H9 (cell line): ENCODE measurements at regions not wholly inside any gene's neighbourhood (a gene's known extent, or its start where the extent isn't known, plus 50 kb on each side); places are given as distances from the start of the nearest gene placed in this dataset.

Experiments used
- DNase-seq: peaks from one replicate; pipeline ENCODE4 v3.0.0-alpha.2; 2017
- H2AFZ ChIP-seq: one replicate; pipeline ENCODE4 v1.6.1; 2013; ENCODE audit warnings: mild to moderate bottlenecking, low read length, control low read depth, moderate library complexity
- H2AK5ac ChIP-seq: 2 replicates; pipeline ENCODE4 v1.6.1; 2013; ENCODE audit warnings: low read length, control low read depth, mixed read lengths; ENCODE audit not compliant: insufficient read length
- H2BK120ac ChIP-seq: one replicate; pipeline ENCODE4 v1.6.1; 2013; ENCODE audit warnings: low read depth, mild to moderate bottlenecking, low read length, control low read depth, inconsistent platforms; ENCODE audit not compliant: poor library complexity, severe bottlenecking
- H2BK12ac ChIP-seq: 2 replicates; pipeline ENCODE4 v1.6.1; 2013; ENCODE audit warnings: low read length, control low read depth, mixed read lengths, low read depth; ENCODE audit not compliant: insufficient read length
- H2BK15ac ChIP-seq: 2 replicates; pipeline ENCODE4 v1.6.1; 2013; ENCODE audit warnings: low read depth, low read length, control low read depth
- H2BK20ac ChIP-seq: one replicate; pipeline ENCODE4 v1.6.1; 2013; ENCODE audit warnings: low read depth, mild to moderate bottlenecking, low read length, control low read depth, inconsistent platforms; ENCODE audit not compliant: poor library complexity, severe bottlenecking
- H2BK5ac ChIP-seq: 2 replicates; pipeline ENCODE4 v1.6.1; 2013; ENCODE audit warnings: low read length, control low read depth, mixed read lengths; ENCODE audit not compliant: insufficient read length
- H3K14ac ChIP-seq: 2 replicates; pipeline ENCODE4 v1.6.1; 2013; ENCODE audit warnings: low read length, control low read depth; ENCODE audit not compliant: insufficient read depth
- H3K18ac ChIP-seq: 2 replicates; pipeline ENCODE4 v1.6.1; 2013; ENCODE audit warnings: low read depth, mild to moderate bottlenecking, mixed read lengths, low read length, control low read depth; ENCODE audit not compliant: insufficient read length
- H3K23ac ChIP-seq: 2 replicates; pipeline ENCODE4 v1.6.1; 2013; ENCODE audit warnings: low read length, control low read depth, mixed read lengths, low read depth; ENCODE audit not compliant: insufficient read length
- H3K23me2 ChIP-seq: 2 replicates; pipeline ENCODE4 v1.6.1; 2013; ENCODE audit warnings: low read depth, mild to moderate bottlenecking, mixed read lengths, low read length, control low read depth; ENCODE audit not compliant: insufficient read length, poor library complexity, severe bottlenecking
- H3K27ac ChIP-seq: 2 replicates; pipeline ENCODE4 v1.5.1; 2013; ENCODE audit warnings: low read length, control low read depth, mixed read lengths, low read depth; ENCODE audit not compliant: insufficient read length
- H3K27me3 ChIP-seq: 2 replicates; pipeline ENCODE4 v1.6.1; 2013; ENCODE audit warnings: low read length, control low read depth, inconsistent platforms; ENCODE audit not compliant: insufficient read depth
- H3K4ac ChIP-seq: 2 replicates; pipeline ENCODE4 v1.6.1; 2013; ENCODE audit warnings: low read depth, mild to moderate bottlenecking, control low read depth, inconsistent platforms, low read length, moderate library complexity
- H3K4me1 ChIP-seq: 2 replicates; pipeline ENCODE4 v1.6.1; 2013; ENCODE audit warnings: low read length, control low read depth, inconsistent platforms; ENCODE audit not compliant: insufficient read depth
- H3K4me2 ChIP-seq: 2 replicates; pipeline ENCODE4 v1.6.1; 2013; ENCODE audit warnings: low read length, control low read depth, mixed read lengths; ENCODE audit not compliant: insufficient read length, insufficient read depth
- H3K56ac ChIP-seq: 2 replicates; pipeline ENCODE4 v1.6.1; 2013; ENCODE audit warnings: low read depth, mild to moderate bottlenecking, mixed read lengths, low read length, control low read depth; ENCODE audit not compliant: insufficient read length
- H3K79me1 ChIP-seq: 2 replicates; pipeline ENCODE4 v1.6.1; 2013; ENCODE audit warnings: low read depth, mild to moderate bottlenecking, moderate library complexity, low read length, control low read depth, inconsistent platforms; ENCODE audit not compliant: insufficient read depth, poor library complexity, severe bottlenecking
- H3K79me2 ChIP-seq: 2 replicates; pipeline ENCODE4 v1.6.1; 2013; ENCODE audit warnings: low read length, control low read depth, inconsistent platforms; ENCODE audit not compliant: insufficient read depth
- H3K9ac ChIP-seq: 2 replicates; pipeline ENCODE4 v1.6.1; 2013; ENCODE audit warnings: low read length, control low read depth, mixed read lengths; ENCODE audit not compliant: insufficient read length; ENCODE audit errors: extremely low read depth
- H3K9me3 ChIP-seq: one replicate; pipeline ENCODE4 v1.6.1; 2013; ENCODE audit warnings: low read depth, low read length, inconsistent platforms; ENCODE audit not compliant: control insufficient read depth
- H3T11ph ChIP-seq: one replicate; pipeline ENCODE4 v1.6.1; 2013; ENCODE audit warnings: mild to moderate bottlenecking, low read length, control low read depth, inconsistent platforms
- H4K20me1 ChIP-seq: one replicate; pipeline ENCODE4 v1.6.1; 2013; ENCODE audit not compliant: control insufficient read depth, insufficient read length, insufficient read depth
- H4K5ac ChIP-seq: 2 replicates; pipeline ENCODE4 v1.6.1; 2013; ENCODE audit warnings: low read depth, mild to moderate bottlenecking, mixed read lengths, low read length, control low read depth; ENCODE audit not compliant: insufficient read length
- H4K8ac ChIP-seq: replicated peaks from 2 replicates; pipeline ENCODE4 v1.6.1; 2013; ENCODE audit warnings: low read length, control low read depth, mixed read lengths, low read depth; ENCODE audit not compliant: insufficient read length
- H4K91ac ChIP-seq: 2 replicates; pipeline ENCODE4 v1.6.1; 2013; ENCODE audit warnings: low read depth, mild to moderate bottlenecking, moderate library complexity, mixed read lengths, low read length, control low read depth; ENCODE audit not compliant: insufficient read length
- H3K27ac Mint-ChIP-seq, 3 experiments: 2 replicates in 2 of 3; 3 replicates in 1 of 3; pipeline ENCODE4 v1.8.0; 2020 to 2021; ENCODE audit warnings: mixed read lengths in 3 of 3, mild to moderate bottlenecking in 1 of 3, moderate library complexity in 1 of 3
- H3K27me3 Mint-ChIP-seq: 2 replicates; pipeline ENCODE4 v1.8.0; 2021; ENCODE audit warnings: low read depth, mild to moderate bottlenecking, moderate library complexity, mixed read lengths
- H3K36me3 Mint-ChIP-seq, 3 experiments: 2 replicates in 2 of 3; 3 replicates in 1 of 3; pipeline ENCODE4 v1.8.0; 2020 to 2021; ENCODE audit warnings: low read depth in 3 of 3, mixed read lengths in 3 of 3; ENCODE audit not compliant: insufficient read depth in 1 of 3
- H3K4me1 Mint-ChIP-seq, 2 experiments: 2 replicates each; pipeline ENCODE4 v1.8.0; 2020; ENCODE audit warnings: mixed read lengths in 2 of 2
- H3K4me3 Mint-ChIP-seq, 2 experiments: 2 replicates in 1 of 2; 3 replicates in 1 of 2; pipeline ENCODE4 v1.8.0; 2020 to 2021; ENCODE audit warnings: mild to moderate bottlenecking in 2 of 2, mixed read lengths in 2 of 2, moderate library complexity in 1 of 2
- H3K9me3 Mint-ChIP-seq, 2 experiments: 2 replicates in 1 of 2; 3 replicates in 1 of 2; pipeline ENCODE4 v1.8.0; 2020; ENCODE audit warnings: mild to moderate bottlenecking in 2 of 2, mixed read lengths in 2 of 2, moderate library complexity in 1 of 2
- WGBS: extraction: QIAGEN DNeasy Blood & Tissue Kit; methylation state at CpG from one replicate; pipeline ENCODE4 v1.1.7; 2013; ENCODE audit warnings: missing lambda C conversion rate, low lambda C conversion rate, mixed read lengths; ENCODE audit not compliant: insufficient read length; ENCODE audit errors: extremely low coverage; 5-methylcytosine and 5-hydroxymethylcytosine counted together
- TF ChIP-seq, protein P1 (sequence below): fragments of 200-600 bp; sonication (generic); conservative IDR thresholded peaks from 3 replicates; pipeline ENCODE4 v1.8.0; 2021; ENCODE audit warnings: antibody characterized with exemption, mild to moderate bottlenecking

- no peaks in the 10 kb centered on the region for H3K79me1 ChIP-seq
- H3K18ac ChIP-seq = no peak overlapping the region
- no peak overlapping the region for H2BK20ac ChIP-seq
- no peak overlapping the region for H3K27ac ChIP-seq
- no peak overlapping the region for H2BK120ac ChIP-seq
- H4K20me1 ChIP-seq = no peaks in the 10 kb centered on the region
- no peak overlapping the region for H3T11ph ChIP-seq
- no peak overlapping the region for H3K9ac ChIP-seq
- H3K23ac ChIP-seq = no peak overlapping the region
- no peak for DNase-seq
- Mint-ChIP-seq H3K4me1 (0 out of 4 replicates have a peak, but pooled peaks cover 0 to 4% of the 10 kb centered on the region in 2 experiments), H3K27me3 (no peaks in the 10 kb centered on the region), H3K36me3 (peaks cover 0 to 6% (median 0%) of the 10 kb centered on the region in 3 experiments; a peak in 3 of 7 replicates), H3K4me3 (no peak overlapping the region), H3K27ac (no peak overlapping the region), H3K9me3 (peaks cover 2 to 5% of the 10 kb centered on the region in 2 experiments; a peak in 2 of 5 replicates)
- H3K14ac ChIP-seq = no peak overlapping the region
- H2BK12ac ChIP-seq = no peak overlapping the region
- H2AK5ac ChIP-seq = no peak overlapping the region
- H2AFZ ChIP-seq = no peak overlapping the region
- no CpG with 5 or more reads among the region's 5 CpGs for WGBS
- no peak overlapping the region for H2BK15ac ChIP-seq
- H3K56ac ChIP-seq = no peak overlapping the region
- H3K4ac ChIP-seq = no peak overlapping the region
- H4K91ac ChIP-seq = no peak overlapping the region
- TF ChIP-seq, protein P1, sequence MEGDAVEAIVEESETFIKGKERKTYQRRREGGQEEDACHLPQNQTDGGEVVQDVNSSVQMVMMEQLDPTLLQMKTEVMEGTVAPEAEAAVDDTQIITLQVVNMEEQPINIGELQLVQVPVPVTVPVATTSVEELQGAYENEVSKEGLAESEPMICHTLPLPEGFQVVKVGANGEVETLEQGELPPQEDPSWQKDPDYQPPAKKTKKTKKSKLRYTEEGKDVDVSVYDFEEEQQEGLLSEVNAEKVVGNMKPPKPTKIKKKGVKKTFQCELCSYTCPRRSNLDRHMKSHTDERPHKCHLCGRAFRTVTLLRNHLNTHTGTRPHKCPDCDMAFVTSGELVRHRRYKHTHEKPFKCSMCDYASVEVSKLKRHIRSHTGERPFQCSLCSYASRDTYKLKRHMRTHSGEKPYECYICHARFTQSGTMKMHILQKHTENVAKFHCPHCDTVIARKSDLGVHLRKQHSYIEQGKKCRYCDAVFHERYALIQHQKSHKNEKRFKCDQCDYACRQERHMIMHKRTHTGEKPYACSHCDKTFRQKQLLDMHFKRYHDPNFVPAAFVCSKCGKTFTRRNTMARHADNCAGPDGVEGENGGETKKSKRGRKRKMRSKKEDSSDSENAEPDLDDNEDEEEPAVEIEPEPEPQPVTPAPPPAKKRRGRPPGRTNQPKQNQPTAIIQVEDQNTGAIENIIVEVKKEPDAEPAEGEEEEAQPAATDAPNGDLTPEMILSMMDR = no peak
- no peaks in the 10 kb centered on the region for H3K79me2 ChIP-seq
- no peak overlapping the region for H4K5ac ChIP-seq
- H2BK5ac ChIP-seq = no peak overlapping the region
- no peaks in the 10 kb centered on the region for H3K27me3 ChIP-seq
- H3K23me2 ChIP-seq = no peaks in the 10 kb centered on the region
- H3K4me1 ChIP-seq = no peaks in the 10 kb centered on the region
- H3K4me2 ChIP-seq = no peak overlapping the region
- no peaks in the 10 kb centered on the region for H3K9me3 ChIP-seq
- no peak overlapping the region for H4K8ac ChIP-seq
These were observed 1434.6 kb downstream of the C4orf33 start for GRCh38 chr4:130530505-130530904.
